ENCODE measurements at regions not wholly inside any gene's neighbourhood (a gene's known extent, or its start where the extent isn't known, plus 50 kb on each side); places are given as distances from the start of the nearest gene placed in this dataset.

DNA sequence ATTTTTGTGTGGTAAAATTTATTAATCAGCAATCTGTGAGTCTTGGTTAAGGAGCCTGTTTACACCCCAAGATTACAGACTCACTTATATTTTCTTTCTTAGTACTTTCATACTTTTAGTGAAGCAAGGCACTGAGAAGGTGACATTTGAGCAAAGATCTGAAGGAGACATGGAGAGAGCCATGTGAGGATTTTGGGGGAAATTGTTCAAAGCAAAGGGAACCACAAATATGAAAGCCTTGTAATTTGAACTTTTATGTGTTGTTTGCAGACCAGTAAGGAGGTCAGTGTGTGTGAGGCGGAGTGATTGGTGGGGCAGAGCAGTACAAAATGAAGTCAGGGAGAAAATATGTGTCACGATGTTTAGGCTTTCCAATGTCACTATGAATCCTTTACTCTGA is 140.7 kb upstream of the KLF12 start:
- Histone ChIP-seq H3K36me3 (ENCODE audit: control insufficient read depth, insufficient read depth, low read length) (no peaks in the 10 kb centered on the region), H3K4me2 (ENCODE audit: extremely low read depth, insufficient read depth, low read length) (no peak overlapping the region), H4K20me1 (ENCODE audit: control insufficient read depth, extremely low read depth, insufficient read depth, low read length) (no peaks in the 10 kb centered on the region), H3K4me3 (replicated peaks in 1 of 4; ENCODE audit: control extremely low read depth in 1 of 4, insufficient read depth in 1 of 4, low read depth in 3 of 4, low read length in 4 of 4) (no peak overlapping the region), H3K27ac (ENCODE audit: insufficient read depth, low read length) (no peak overlapping the region), H3K9ac (ENCODE audit: insufficient read depth, low read length) (no peak overlapping the region), H2AFZ (ENCODE audit: low read length) (peak overlapping the region; percentile 6), H3K9me3 (ENCODE audit: control insufficient read depth, insufficient read depth, low read depth, low read length) (no peaks in the 10 kb centered on the region), H3K4me1 (ENCODE audit: control insufficient read depth, extremely low read depth, insufficient read depth, low read length) (no peaks in the 10 kb centered on the region), H3K27me3 (ENCODE audit: control insufficient read depth, insufficient read depth, low read length) (no peaks in the 10 kb centered on the region), H3K79me2 (ENCODE audit: control insufficient read depth, insufficient read depth, low read length) (no peaks in the 10 kb centered on the region)
- DNase-seq (ENCODE audit: low read depth in 2 of 2): peak in 1 of 2 donors; percentile 44
- TF ChIP-seq, protein P1, sequence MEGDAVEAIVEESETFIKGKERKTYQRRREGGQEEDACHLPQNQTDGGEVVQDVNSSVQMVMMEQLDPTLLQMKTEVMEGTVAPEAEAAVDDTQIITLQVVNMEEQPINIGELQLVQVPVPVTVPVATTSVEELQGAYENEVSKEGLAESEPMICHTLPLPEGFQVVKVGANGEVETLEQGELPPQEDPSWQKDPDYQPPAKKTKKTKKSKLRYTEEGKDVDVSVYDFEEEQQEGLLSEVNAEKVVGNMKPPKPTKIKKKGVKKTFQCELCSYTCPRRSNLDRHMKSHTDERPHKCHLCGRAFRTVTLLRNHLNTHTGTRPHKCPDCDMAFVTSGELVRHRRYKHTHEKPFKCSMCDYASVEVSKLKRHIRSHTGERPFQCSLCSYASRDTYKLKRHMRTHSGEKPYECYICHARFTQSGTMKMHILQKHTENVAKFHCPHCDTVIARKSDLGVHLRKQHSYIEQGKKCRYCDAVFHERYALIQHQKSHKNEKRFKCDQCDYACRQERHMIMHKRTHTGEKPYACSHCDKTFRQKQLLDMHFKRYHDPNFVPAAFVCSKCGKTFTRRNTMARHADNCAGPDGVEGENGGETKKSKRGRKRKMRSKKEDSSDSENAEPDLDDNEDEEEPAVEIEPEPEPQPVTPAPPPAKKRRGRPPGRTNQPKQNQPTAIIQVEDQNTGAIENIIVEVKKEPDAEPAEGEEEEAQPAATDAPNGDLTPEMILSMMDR (conservative IDR thresholded peaks at IDR 0.05 in 1 of 2, IDR thresholded peaks at IDR 0.05 in 1 of 2; ENCODE audit: low read depth in 1 of 2, low read length in 2 of 2): no peak
- TF ChIP-seq EZH2 (IDR thresholded peaks at IDR 0.05; ENCODE audit: low read length, missing control alignments): no peak

GRCh38 chr13:74273581-74273980 is 139.4 kb upstream of the KLF12 start:
- H3K4me2 ChIP-seq (ENCODE audit: extremely low read depth, insufficient read depth, low read length): no peak overlapping the region
- H3K27me3 ChIP-seq (ENCODE audit: control insufficient read depth, insufficient read depth, low read length): no peaks in the 10 kb centered on the region
- no peak overlapping the region for H3K9ac ChIP-seq (ENCODE audit: insufficient read depth, low read length)
- peak in 1 of 2 donors; percentile 42 for DNase-seq (ENCODE audit: low read depth in 2 of 2)
- no peak for TF ChIP-seq EZH2 (IDR thresholded peaks at IDR 0.05; ENCODE audit: low read length, missing control alignments)
- TF ChIP-seq, protein P1 (conservative IDR thresholded peaks at IDR 0.05 in 1 of 2, IDR thresholded peaks at IDR 0.05 in 1 of 2; ENCODE audit: low read depth in 1 of 2, low read length in 2 of 2): no peak
- H2AFZ ChIP-seq (ENCODE audit: low read length): no peak overlapping the region
- no peaks in the 10 kb centered on the region for H3K9me3 ChIP-seq (ENCODE audit: control insufficient read depth, insufficient read depth, low read depth, low read length)
- no peaks in the 10 kb centered on the region for H3K79me2 ChIP-seq (ENCODE audit: control insufficient read depth, insufficient read depth, low read length)
- H3K27ac ChIP-seq (ENCODE audit: insufficient read depth, low read length): no peak overlapping the region
- no peaks in the 10 kb centered on the region for H4K20me1 ChIP-seq (ENCODE audit: control insufficient read depth, extremely low read depth, insufficient read depth, low read length)
- no peak overlapping the region for H3K4me3 ChIP-seq (replicated peaks in 1 of 4; ENCODE audit: control extremely low read depth in 1 of 4, insufficient read depth in 1 of 4, low read depth in 3 of 4, low read length in 4 of 4)
- H3K36me3 ChIP-seq (ENCODE audit: control insufficient read depth, insufficient read depth, low read length): no peaks in the 10 kb centered on the region
- no peaks in the 10 kb centered on the region for H3K4me1 ChIP-seq (ENCODE audit: control insufficient read depth, extremely low read depth, insufficient read depth, low read length)

- H3K27me3 ChIP-seq (ENCODE audit: control insufficient read depth, insufficient read depth, low read length): no peaks in the 10 kb centered on the region
- H3K36me3 ChIP-seq (ENCODE audit: control insufficient read depth, insufficient read depth, low read length): no peaks in the 10 kb centered on the region
- no peaks in the 10 kb centered on the region for H4K20me1 ChIP-seq (ENCODE audit: control insufficient read depth, extremely low read depth, insufficient read depth, low read length)
- H3K9ac ChIP-seq (ENCODE audit: insufficient read depth, low read length): no peak overlapping the region
- no peak overlapping the region for H3K4me3 ChIP-seq (replicated peaks in 1 of 4; ENCODE audit: control extremely low read depth in 1 of 4, insufficient read depth in 1 of 4, low read depth in 3 of 4, low read length in 4 of 4)
- H3K4me2 ChIP-seq (ENCODE audit: extremely low read depth, insufficient read depth, low read length): no peak overlapping the region
- TF ChIP-seq, protein P1 (conservative IDR thresholded peaks at IDR 0.05 in 1 of 2, IDR thresholded peaks at IDR 0.05 in 1 of 2; ENCODE audit: low read depth in 1 of 2, low read length in 2 of 2): no peak
- no peak for TF ChIP-seq EZH2 (IDR thresholded peaks at IDR 0.05; ENCODE audit: low read length, missing control alignments)
- no peak for DNase-seq (ENCODE audit: low read depth in 2 of 2)
- no peaks in the 10 kb centered on the region for H3K9me3 ChIP-seq (ENCODE audit: control insufficient read depth, insufficient read depth, low read depth, low read length)
- H3K4me1 ChIP-seq (ENCODE audit: control insufficient read depth, extremely low read depth, insufficient read depth, low read length): no peaks in the 10 kb centered on the region
- no peak overlapping the region for H2AFZ ChIP-seq (ENCODE audit: low read length)
- no peaks in the 10 kb centered on the region for H3K79me2 ChIP-seq (ENCODE audit: control insufficient read depth, insufficient read depth, low read length)
- no peak overlapping the region for H3K27ac ChIP-seq (ENCODE audit: insufficient read depth, low read length)
Observed at GRCh38 chr13:74272826-74273225, 138.6 kb upstream of the KLF12 start.

Measured in fibroblast of lung (primary cell).